HG02763 (cell line): ENCODE measurements at regions not wholly inside any gene's neighbourhood (a gene's known extent, or its start where the extent isn't known, plus 50 kb on each side); places are given as distances from the start of the nearest gene placed in this dataset.
"Not testable (repeated sequence)": the region's sequence is repeated elsewhere in the genome, so short reads cannot be mapped to it uniquely, and the experiment has no call there.

ENCODE experiments used
- ATAC-seq: cut with Tn5 transposase; IDR thresholded peaks from one replicate; pipeline ENCODE4 v1.9.1; 2021; ENCODE audit warnings: mild to moderate bottlenecking, moderate library complexity; ENCODE audit not compliant: unreplicated experiment

- not testable (repeated sequence) for ATAC-seq
These were observed 1962.1 kb upstream of the PRR20A start for GRCh38 chr13:55178582-55178981.

- no peak for ATAC-seq
These were observed 1949.7 kb upstream of the PRR20A start for GRCh38 chr13:55190996-55191395.

GRCh38 chr13:55199134-55199533, 1941.6 kb upstream of the PRR20A start:
- ATAC-seq = no peak

GRCh38 chr13:55214841-55215345, 1925.8 kb upstream of the PRR20A start:
- no peak for ATAC-seq

- no peak for ATAC-seq
These were observed 1921.2 kb upstream of the PRR20A start for GRCh38 chr13:55219538-55219937.

GRCh38 chr13:55229906-55230569, 1910.7 kb upstream of the PRR20A start:
- ATAC-seq = no peak

- ATAC-seq = no peak
These were observed 1910.2 kb upstream of the PRR20A start for GRCh38 chr13:55230570-55230908.

- ATAC-seq = no peak
These were observed 1906.4 kb upstream of the PRR20A start for GRCh38 chr13:55234311-55234710.

- ATAC-seq = no peak
These were observed 1895.6 kb upstream of the PRR20A start for GRCh38 chr13:55245005-55245644.

GRCh38 chr13:55255236-55255635, 1885.5 kb upstream of the PRR20A start:
- no peak for ATAC-seq

GRCh38 chr13:55263045-55263444, 1877.7 kb upstream of the PRR20A start:
- ATAC-seq = no peak

GRCh38 chr13:55266644-55267043, 1874.1 kb upstream of the PRR20A start:
- ATAC-seq = no peak

- no peak for ATAC-seq
These were observed 1842.5 kb upstream of the PRR20A start for GRCh38 chr13:55298201-55298600.

- ATAC-seq = no peak
These were observed 1838.2 kb upstream of the PRR20A start for GRCh38 chr13:55302568-55302967.

GRCh38 chr13:55307909-55308308, 1832.8 kb upstream of the PRR20A start:
- ATAC-seq = no peak

- no peak for ATAC-seq
These were observed 1798.8 kb upstream of the PRR20A start for GRCh38 chr13:55341891-55342290.

GRCh38 chr13:55345224-55345623, 1795.5 kb upstream of the PRR20A start:
- ATAC-seq = no peak

GRCh38 chr13:55347528-55347927, 1793.2 kb upstream of the PRR20A start:
- ATAC-seq = no peak

GRCh38 chr13:55359067-55359466, 1781.7 kb upstream of the PRR20A start:
- ATAC-seq = no peak

- no peak for ATAC-seq
These were observed 1779.6 kb upstream of the PRR20A start for GRCh38 chr13:55361141-55361540.

GRCh38 chr13:55366676-55367075, 1774.0 kb upstream of the PRR20A start:
- no peak for ATAC-seq

GRCh38 chr13:55394470-55394869, 1746.2 kb upstream of the PRR20A start:
- no peak for ATAC-seq

- ATAC-seq = no peak
These were observed 1737.8 kb upstream of the PRR20A start for GRCh38 chr13:55402870-55403269.
